ENCODE measurements at regions not wholly inside any gene's neighbourhood (a gene's known extent, or its start where the extent isn't known, plus 50 kb on each side); places are given as distances from the start of the nearest gene placed in this dataset.

DNA sequence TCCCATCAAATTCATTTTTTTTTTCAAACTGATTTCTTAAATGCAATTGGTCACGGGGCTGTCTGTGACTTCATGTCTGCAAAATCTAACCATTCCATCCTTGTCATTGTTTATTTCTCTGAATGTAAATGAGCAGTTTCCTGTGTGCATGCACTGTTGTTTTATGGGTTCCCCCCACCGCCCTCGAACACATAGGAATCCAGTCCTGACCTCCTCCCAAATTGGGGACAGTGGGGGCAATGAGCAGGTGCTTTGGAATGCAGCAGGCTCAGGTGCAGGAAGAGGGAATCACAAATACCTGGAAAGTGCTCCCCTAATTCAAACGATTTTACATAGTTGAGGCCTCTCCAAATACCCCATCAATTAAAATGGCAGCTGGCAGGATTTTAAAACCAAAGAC is 62.6 kb upstream of the ESRRB start:
- TF ChIP-seq CTCF (IDR thresholded peaks at IDR 0.05; ENCODE audit: low read depth, low read length, poor library complexity, severe bottlenecking) (no peak), EZH2phosphoT487 (IDR thresholded peaks at IDR 0.05; ENCODE audit: borderline replicate concordance, low read length) (no peak)
